ENCODE measurements at regions not wholly inside any gene's neighbourhood (a gene's known extent, or its start where the extent isn't known, plus 50 kb on each side); places are given as distances from the start of the nearest gene placed in this dataset.

DNA sequence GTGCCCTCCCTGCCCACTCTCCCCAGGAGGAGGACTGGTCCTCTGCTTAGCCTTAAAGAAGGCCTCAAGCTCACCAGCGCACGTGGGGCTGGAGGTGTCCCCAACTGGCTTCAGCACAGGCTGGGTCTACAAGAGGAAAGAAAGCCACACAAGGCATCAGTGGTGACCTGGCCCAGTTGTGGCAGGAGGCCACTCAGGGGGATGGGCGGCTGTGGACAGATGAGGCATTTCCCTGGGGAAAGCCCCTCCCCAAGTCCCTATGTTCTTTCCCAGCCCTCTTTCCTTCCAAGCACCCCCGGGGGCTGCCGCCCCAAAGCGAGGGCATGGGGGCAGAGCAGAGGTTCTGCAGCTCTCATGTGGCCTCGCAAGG lies 155.2 kb upstream of the TLE3 start:
- H3K9me3 ChIP-seq (ENCODE audit: control insufficient read depth in 2 of 2, low read length in 2 of 2) = no peaks in the 10 kb centered on the region
- no peaks in the 10 kb centered on the region for H3K27me3 ChIP-seq (ENCODE audit: control insufficient read depth in 2 of 2, insufficient read depth in 2 of 2, low read length in 2 of 2)
- H3K4me1 ChIP-seq (ENCODE audit: control insufficient read depth in 2 of 2, insufficient read depth in 2 of 2, low read length in 2 of 2) = peaks cover 0 to 3% of the 10 kb centered on the region in 2 donors
- H3K27ac ChIP-seq (ENCODE audit: low read depth in 2 of 2, low read length in 2 of 2) = no peak overlapping the region
- H3K9ac ChIP-seq (ENCODE audit: low read depth in 1 of 2, low read length in 2 of 2) = no peak overlapping the region
- no peak overlapping the region for H3K4me3 ChIP-seq (ENCODE audit: low read length in 2 of 2)
- no peaks in the 10 kb centered on the region for H3K36me3 ChIP-seq (ENCODE audit: control insufficient read depth in 2 of 2, insufficient read depth in 2 of 2, low read length in 2 of 2)

- H3K9ac ChIP-seq (ENCODE audit: low read depth in 1 of 2, low read length in 2 of 2) = no peak overlapping the region
- H3K27me3 ChIP-seq (ENCODE audit: control insufficient read depth in 2 of 2, insufficient read depth in 2 of 2, low read length in 2 of 2) = no peaks in the 10 kb centered on the region
- no peaks in the 10 kb centered on the region for H3K36me3 ChIP-seq (ENCODE audit: control insufficient read depth in 2 of 2, insufficient read depth in 2 of 2, low read length in 2 of 2)
- H3K27ac ChIP-seq (ENCODE audit: low read depth in 2 of 2, low read length in 2 of 2) = no peak overlapping the region
- no peak overlapping the region for H3K4me3 ChIP-seq (ENCODE audit: low read length in 2 of 2)
- H3K4me1 ChIP-seq (ENCODE audit: control insufficient read depth in 2 of 2, insufficient read depth in 2 of 2, low read length in 2 of 2) = no peaks in the 10 kb centered on the region
- no peaks in the 10 kb centered on the region for H3K9me3 ChIP-seq (ENCODE audit: control insufficient read depth in 2 of 2, low read length in 2 of 2)
Observed at GRCh38 chr15:70252056-70252950, 154.6 kb upstream of the TLE3 start.

DNA sequence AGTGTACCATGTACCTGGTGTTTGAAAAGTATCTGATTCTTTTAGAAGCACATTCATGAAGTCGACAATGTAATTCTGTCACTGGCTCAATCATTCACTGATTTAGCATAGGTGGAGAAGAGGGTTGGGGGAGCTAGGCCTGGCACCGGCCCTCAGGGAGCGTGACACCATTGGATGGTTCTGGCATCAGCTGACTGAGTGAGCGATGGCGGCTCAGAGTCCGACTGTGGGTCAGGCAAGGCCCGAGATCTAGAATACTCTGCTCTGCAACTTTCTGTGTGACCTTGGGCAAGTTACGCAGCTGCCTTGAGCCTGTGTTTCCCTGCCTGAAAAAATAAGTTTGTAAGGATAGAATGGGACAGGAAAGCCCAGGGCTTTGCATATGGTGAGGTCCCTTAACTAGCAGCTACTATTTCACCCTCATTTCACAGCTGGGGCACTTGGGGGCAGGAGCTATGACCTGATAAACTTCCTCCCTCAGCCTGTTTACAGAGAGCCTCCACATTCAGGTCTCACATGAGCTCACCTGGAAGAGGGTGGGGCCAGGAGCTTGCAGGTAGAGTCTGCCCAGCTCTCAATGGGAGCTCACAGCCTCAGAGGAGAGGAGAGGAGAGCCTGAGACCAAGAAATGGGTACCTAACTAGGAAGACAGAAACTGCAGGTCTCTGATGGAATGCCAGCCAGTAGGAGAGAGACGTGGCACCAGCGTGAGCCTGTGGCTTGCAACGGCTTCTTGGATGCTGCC lies 153.7 kb upstream of the TLE3 start:
- Histone ChIP-seq H3K4me3 (ENCODE audit: low read length in 2 of 2) (no peak overlapping the region), H3K36me3 (ENCODE audit: control insufficient read depth in 2 of 2, insufficient read depth in 2 of 2, low read length in 2 of 2) (no peaks in the 10 kb centered on the region), H3K9me3 (ENCODE audit: control insufficient read depth in 2 of 2, low read length in 2 of 2) (no peaks in the 10 kb centered on the region), H3K4me1 (ENCODE audit: control insufficient read depth in 2 of 2, insufficient read depth in 2 of 2, low read length in 2 of 2) (no peaks in the 10 kb centered on the region), H3K27me3 (ENCODE audit: control insufficient read depth in 2 of 2, insufficient read depth in 2 of 2, low read length in 2 of 2) (no peaks in the 10 kb centered on the region), H3K9ac (ENCODE audit: low read depth in 1 of 2, low read length in 2 of 2) (no peak overlapping the region), H3K27ac (ENCODE audit: low read depth in 2 of 2, low read length in 2 of 2) (no peak overlapping the region)

DNA sequence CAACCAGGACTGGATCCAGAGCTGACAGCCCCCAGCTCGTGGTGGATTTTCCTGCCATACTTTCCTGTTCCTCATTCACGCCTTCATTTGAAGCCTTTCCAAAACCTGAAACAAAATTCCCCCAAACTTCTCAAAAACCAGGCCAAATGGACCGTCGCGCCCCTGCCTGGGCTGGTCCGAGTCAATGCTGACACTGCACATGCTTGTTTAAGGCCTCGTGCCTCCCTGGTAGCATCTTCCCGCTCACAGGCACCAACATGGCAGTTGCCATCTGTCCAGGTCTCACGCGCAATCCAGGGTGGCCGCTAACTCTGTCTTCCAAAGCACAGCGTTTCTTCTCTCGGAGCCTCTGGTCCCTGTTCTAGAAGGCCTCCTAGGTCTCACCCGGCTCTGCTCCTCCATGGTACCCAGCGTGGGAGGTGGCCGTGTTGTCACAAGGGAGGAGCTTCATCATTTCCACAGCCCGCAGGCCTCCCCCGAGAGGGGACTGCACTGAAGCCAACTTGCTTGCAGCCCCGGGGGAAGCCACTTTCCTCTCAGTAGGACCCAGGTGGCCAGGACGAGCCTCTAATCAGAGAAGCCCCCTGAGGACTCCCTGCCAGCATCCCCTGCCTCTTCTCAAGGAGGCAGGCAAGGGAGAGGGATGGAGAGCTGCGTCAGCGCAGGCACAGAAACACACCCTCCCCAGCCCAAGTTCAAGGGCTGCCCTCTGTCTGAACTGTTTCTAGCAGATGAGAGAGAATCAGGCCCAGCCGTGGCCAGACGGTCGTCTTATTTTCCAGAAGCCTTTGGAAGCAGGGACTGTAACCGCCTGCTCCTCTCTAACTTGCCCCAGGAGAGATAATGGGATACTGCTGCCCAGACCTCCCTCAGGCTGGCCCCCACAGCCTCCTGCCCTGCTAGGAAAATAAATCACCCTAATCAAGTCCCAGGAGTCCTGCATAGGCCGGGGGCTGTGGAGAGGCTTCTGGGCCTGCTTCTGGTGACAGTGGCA lies 152.8 kb upstream of the TLE3 start:
- H3K27me3 ChIP-seq (ENCODE audit: control insufficient read depth in 2 of 2, insufficient read depth in 2 of 2, low read length in 2 of 2) = no peaks in the 10 kb centered on the region
- no peaks in the 10 kb centered on the region for H3K36me3 ChIP-seq (ENCODE audit: control insufficient read depth in 2 of 2, insufficient read depth in 2 of 2, low read length in 2 of 2)
- no peak overlapping the region for H3K9ac ChIP-seq (ENCODE audit: low read depth in 1 of 2, low read length in 2 of 2)
- H3K9me3 ChIP-seq (ENCODE audit: control insufficient read depth in 2 of 2, low read length in 2 of 2) = no peaks in the 10 kb centered on the region
- no peak overlapping the region for H3K27ac ChIP-seq (ENCODE audit: low read depth in 2 of 2, low read length in 2 of 2)
- H3K4me3 ChIP-seq (ENCODE audit: low read length in 2 of 2) = no peak overlapping the region
- H3K4me1 ChIP-seq (ENCODE audit: control insufficient read depth in 2 of 2, insufficient read depth in 2 of 2, low read length in 2 of 2) = no peaks in the 10 kb centered on the region

DNA sequence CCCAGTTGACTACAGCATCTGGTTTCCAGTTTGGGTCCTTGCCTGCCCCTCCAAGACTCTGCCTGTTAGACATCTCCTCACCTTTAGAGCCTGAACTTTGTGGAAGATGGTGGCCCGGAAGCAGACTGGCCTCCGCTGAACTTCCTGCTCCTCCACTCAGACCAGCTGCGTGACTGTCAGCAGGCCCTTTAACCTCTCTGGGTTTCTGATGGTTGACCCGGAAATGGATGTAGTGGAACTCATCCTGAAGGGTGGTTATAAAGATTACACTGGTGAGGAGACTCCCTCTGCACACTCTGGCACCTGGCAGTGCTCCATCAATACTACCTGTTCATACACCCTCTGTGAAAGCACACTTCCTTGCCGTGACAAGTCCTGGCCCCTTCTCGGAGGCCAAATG lies 151.9 kb upstream of the TLE3 start:
- no peak overlapping the region for H3K27ac ChIP-seq (ENCODE audit: low read depth in 2 of 2, low read length in 2 of 2)
- H3K9me3 ChIP-seq (ENCODE audit: control insufficient read depth in 2 of 2, low read length in 2 of 2) = no peaks in the 10 kb centered on the region
- H3K4me3 ChIP-seq (ENCODE audit: low read length in 2 of 2) = no peak overlapping the region
- no peaks in the 10 kb centered on the region for H3K27me3 ChIP-seq (ENCODE audit: control insufficient read depth in 2 of 2, insufficient read depth in 2 of 2, low read length in 2 of 2)
- no peak overlapping the region for H3K9ac ChIP-seq (ENCODE audit: low read depth in 1 of 2, low read length in 2 of 2)
- H3K4me1 ChIP-seq (ENCODE audit: control insufficient read depth in 2 of 2, insufficient read depth in 2 of 2, low read length in 2 of 2) = no peaks in the 10 kb centered on the region
- no peaks in the 10 kb centered on the region for H3K36me3 ChIP-seq (ENCODE audit: control insufficient read depth in 2 of 2, insufficient read depth in 2 of 2, low read length in 2 of 2)

GRCh38 chr15:70248116-70249025 lies 150.7 kb upstream of the TLE3 start:
- no peak overlapping the region for H3K9ac ChIP-seq (ENCODE audit: low read depth in 1 of 2, low read length in 2 of 2)
- H3K9me3 ChIP-seq (ENCODE audit: control insufficient read depth in 2 of 2, low read length in 2 of 2) = no peaks in the 10 kb centered on the region
- no peaks in the 10 kb centered on the region for H3K4me1 ChIP-seq (ENCODE audit: control insufficient read depth in 2 of 2, insufficient read depth in 2 of 2, low read length in 2 of 2)
- H3K36me3 ChIP-seq (ENCODE audit: control insufficient read depth in 2 of 2, insufficient read depth in 2 of 2, low read length in 2 of 2) = no peaks in the 10 kb centered on the region
- H3K4me3 ChIP-seq (ENCODE audit: low read length in 2 of 2) = no peak overlapping the region
- no peak overlapping the region for H3K27ac ChIP-seq (ENCODE audit: low read depth in 2 of 2, low read length in 2 of 2)
- H3K27me3 ChIP-seq (ENCODE audit: control insufficient read depth in 2 of 2, insufficient read depth in 2 of 2, low read length in 2 of 2) = no peaks in the 10 kb centered on the region

GRCh38 chr15:70247281-70247680 lies 149.6 kb upstream of the TLE3 start:
- no peaks in the 10 kb centered on the region for H3K9me3 ChIP-seq (ENCODE audit: control insufficient read depth in 2 of 2, low read length in 2 of 2)
- H3K4me1 ChIP-seq (ENCODE audit: control insufficient read depth in 2 of 2, insufficient read depth in 2 of 2, low read length in 2 of 2) = no peaks in the 10 kb centered on the region
- H3K9ac ChIP-seq (ENCODE audit: low read depth in 1 of 2, low read length in 2 of 2) = no peak overlapping the region
- no peaks in the 10 kb centered on the region for H3K36me3 ChIP-seq (ENCODE audit: control insufficient read depth in 2 of 2, insufficient read depth in 2 of 2, low read length in 2 of 2)
- H3K27ac ChIP-seq (ENCODE audit: low read depth in 2 of 2, low read length in 2 of 2) = no peak overlapping the region
- H3K4me3 ChIP-seq (ENCODE audit: low read length in 2 of 2) = no peak overlapping the region
- H3K27me3 ChIP-seq (ENCODE audit: control insufficient read depth in 2 of 2, insufficient read depth in 2 of 2, low read length in 2 of 2) = no peaks in the 10 kb centered on the region

DNA sequence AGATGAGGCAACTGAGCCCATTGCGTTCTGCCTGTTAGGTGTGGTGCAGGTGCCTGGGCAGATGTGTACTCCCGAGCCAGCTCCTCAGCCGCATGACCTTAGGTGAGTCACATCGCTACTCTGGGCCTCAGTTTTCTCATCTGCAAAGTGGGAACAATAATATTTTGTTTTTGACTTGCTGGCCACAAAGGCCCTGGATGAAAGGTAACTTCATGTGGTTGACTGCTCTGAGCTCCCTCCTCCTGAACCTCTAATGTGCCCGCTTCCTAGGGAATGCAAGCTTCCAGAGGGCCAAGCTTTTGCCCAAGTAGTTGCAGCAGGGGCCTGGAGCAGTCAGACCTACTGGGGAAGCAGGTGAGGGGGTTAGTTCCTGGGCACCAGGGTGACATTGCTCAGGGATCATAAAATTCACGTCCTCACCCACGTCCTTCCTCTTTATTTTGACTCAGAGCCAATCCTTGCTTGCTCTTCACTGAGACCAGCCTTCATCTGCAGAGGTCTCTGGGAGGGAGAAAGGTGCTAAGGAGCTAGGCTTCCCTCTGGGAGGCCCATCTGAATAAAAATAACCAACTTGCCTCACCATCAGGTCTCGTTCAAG lies 149.0 kb upstream of the TLE3 start:
- H3K4me3 ChIP-seq (ENCODE audit: low read length in 2 of 2) = no peak overlapping the region
- H3K9me3 ChIP-seq (ENCODE audit: control insufficient read depth in 2 of 2, low read length in 2 of 2) = no peaks in the 10 kb centered on the region
- no peak overlapping the region for H3K9ac ChIP-seq (ENCODE audit: low read depth in 1 of 2, low read length in 2 of 2)
- no peaks in the 10 kb centered on the region for H3K27me3 ChIP-seq (ENCODE audit: control insufficient read depth in 2 of 2, insufficient read depth in 2 of 2, low read length in 2 of 2)
- no peak overlapping the region for H3K27ac ChIP-seq (ENCODE audit: low read depth in 2 of 2, low read length in 2 of 2)
- H3K4me1 ChIP-seq (ENCODE audit: control insufficient read depth in 2 of 2, insufficient read depth in 2 of 2, low read length in 2 of 2) = no peaks in the 10 kb centered on the region
- no peaks in the 10 kb centered on the region for H3K36me3 ChIP-seq (ENCODE audit: control insufficient read depth in 2 of 2, insufficient read depth in 2 of 2, low read length in 2 of 2)

Data from mucosa of rectum (tissue), 2 donors.